ENCODE measurements at regions not wholly inside any gene's neighbourhood (a gene's known extent, or its start where the extent isn't known, plus 50 kb on each side); places are given as distances from the start of the nearest gene placed in this dataset.

DNA sequence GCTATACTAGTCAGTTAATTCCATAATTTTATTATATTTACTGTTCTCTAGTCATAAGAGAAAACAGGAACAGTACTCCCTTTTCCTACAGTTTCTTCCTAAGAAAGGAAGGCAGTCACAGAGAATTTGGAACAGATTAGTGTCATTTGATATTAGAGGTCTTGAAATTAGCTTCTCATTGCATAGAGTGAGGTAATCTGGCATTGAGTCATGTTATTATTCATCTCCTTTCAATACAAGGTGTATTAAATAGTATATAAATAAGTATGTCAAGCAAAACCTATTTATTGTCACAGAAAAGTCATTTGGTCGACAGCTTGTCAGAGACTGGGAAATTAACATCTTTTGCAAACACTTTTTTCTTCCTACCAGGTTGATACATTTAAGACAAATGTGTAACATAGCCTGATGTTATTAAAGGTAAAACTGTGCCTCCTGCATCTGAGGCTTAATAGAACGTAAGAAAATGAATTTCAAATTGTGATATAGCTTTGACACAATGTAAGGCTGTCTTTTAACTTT, 753.1 kb upstream of the FRG1 start:
- ChIA-PET POLR2A (no interaction called here), CTCF (interaction anchor here (2.3 kb wide), 1 partner anchor 14 kb away, joined by 6 read pairs; no protein-coding TSS in a partner anchor)
- TF ChIP-seq, protein P1, sequence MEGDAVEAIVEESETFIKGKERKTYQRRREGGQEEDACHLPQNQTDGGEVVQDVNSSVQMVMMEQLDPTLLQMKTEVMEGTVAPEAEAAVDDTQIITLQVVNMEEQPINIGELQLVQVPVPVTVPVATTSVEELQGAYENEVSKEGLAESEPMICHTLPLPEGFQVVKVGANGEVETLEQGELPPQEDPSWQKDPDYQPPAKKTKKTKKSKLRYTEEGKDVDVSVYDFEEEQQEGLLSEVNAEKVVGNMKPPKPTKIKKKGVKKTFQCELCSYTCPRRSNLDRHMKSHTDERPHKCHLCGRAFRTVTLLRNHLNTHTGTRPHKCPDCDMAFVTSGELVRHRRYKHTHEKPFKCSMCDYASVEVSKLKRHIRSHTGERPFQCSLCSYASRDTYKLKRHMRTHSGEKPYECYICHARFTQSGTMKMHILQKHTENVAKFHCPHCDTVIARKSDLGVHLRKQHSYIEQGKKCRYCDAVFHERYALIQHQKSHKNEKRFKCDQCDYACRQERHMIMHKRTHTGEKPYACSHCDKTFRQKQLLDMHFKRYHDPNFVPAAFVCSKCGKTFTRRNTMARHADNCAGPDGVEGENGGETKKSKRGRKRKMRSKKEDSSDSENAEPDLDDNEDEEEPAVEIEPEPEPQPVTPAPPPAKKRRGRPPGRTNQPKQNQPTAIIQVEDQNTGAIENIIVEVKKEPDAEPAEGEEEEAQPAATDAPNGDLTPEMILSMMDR (IDR thresholded peaks at IDR 0.05; ENCODE audit: low read depth, low read length): no peak
- H3K4me3 ChIP-seq (ENCODE audit: low read depth, low read length): no peak overlapping the region
- H3K9me3 ChIP-seq (ENCODE audit: control insufficient read depth, insufficient read depth, low read length): peaks cover 6% of the 10 kb centered on the region; the same call in 1 of the 2 replicates
- no peak for DNase-seq (ENCODE audit: low read depth, low spot score)
- H3K27ac ChIP-seq (ENCODE audit: low read depth, low read length): no peak overlapping the region
- no peaks in the 10 kb centered on the region for H3K27me3 ChIP-seq (ENCODE audit: control insufficient read depth, insufficient read depth, low read length)

DNA sequence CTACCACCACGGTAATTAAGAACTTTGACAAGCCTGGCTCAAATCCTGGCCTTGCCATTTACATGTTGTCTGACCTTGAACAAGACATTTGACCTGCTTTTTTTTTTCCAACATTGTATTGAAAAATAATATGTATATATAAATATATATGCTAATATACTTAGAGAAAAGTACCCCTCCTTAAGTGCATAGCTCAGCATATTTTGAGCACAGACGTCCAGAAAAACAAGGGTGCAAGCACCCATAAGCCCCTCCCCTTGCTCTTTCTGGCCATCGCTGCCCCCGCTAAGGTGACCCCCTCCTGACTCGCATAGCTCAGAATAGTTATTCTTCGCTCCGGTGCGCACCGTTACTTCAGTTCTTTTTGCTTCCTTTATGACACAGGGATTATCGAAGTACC, 742.0 kb upstream of the FRG1 start:
- Histone ChIP-seq H3K27me3 (ENCODE audit: control insufficient read depth, insufficient read depth, low read length) (no peaks in the 10 kb centered on the region), H3K27ac (ENCODE audit: low read depth, low read length) (no peak overlapping the region), H3K9me3 (ENCODE audit: control insufficient read depth, insufficient read depth, low read length) (no peaks in the 10 kb centered on the region), H3K4me3 (ENCODE audit: low read depth, low read length) (no peak overlapping the region)
- ChIA-PET POLR2A (no interaction called here), CTCF (no interaction called here)
- no peak for DNase-seq (ENCODE audit: low read depth, low spot score)
- TF ChIP-seq, protein P1 (IDR thresholded peaks at IDR 0.05; ENCODE audit: low read depth, low read length): no peak

DNA sequence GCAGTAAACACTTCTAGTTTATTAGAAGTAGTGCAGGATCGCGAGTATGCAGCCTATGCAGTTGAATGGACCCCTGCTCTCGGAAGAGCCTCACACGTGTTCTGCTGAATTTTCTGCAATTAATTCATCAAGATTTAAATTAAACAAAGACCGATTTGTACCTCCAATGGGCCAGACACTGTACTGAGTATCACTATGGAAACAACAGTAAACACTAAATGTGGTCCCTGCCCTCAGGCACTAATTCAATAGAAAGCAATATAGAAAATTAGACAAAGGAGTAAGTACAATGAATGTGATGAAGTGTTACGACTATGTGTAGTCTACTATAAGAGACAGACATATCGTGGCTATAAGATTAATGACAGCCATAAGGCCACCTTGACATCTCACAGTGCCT, 740.3 kb upstream of the FRG1 start:
- no peak for DNase-seq (ENCODE audit: low read depth, low spot score)
- TF ChIP-seq, protein P1 (IDR thresholded peaks at IDR 0.05; ENCODE audit: low read depth, low read length): no peak
- POLR2A ChIA-PET: interaction anchor here (0.6 kb wide), 1 partner anchor 86 kb away, joined by 3 read pairs; no protein-coding TSS in a partner anchor
- no peaks in the 10 kb centered on the region for H3K9me3 ChIP-seq (ENCODE audit: control insufficient read depth, insufficient read depth, low read length)
- no peaks in the 10 kb centered on the region for H3K27me3 ChIP-seq (ENCODE audit: control insufficient read depth, insufficient read depth, low read length)
- CTCF ChIA-PET: no interaction called here
- H3K4me3 ChIP-seq (ENCODE audit: low read depth, low read length): no peak overlapping the region
- H3K27ac ChIP-seq (ENCODE audit: low read depth, low read length): no peak overlapping the region

DNA sequence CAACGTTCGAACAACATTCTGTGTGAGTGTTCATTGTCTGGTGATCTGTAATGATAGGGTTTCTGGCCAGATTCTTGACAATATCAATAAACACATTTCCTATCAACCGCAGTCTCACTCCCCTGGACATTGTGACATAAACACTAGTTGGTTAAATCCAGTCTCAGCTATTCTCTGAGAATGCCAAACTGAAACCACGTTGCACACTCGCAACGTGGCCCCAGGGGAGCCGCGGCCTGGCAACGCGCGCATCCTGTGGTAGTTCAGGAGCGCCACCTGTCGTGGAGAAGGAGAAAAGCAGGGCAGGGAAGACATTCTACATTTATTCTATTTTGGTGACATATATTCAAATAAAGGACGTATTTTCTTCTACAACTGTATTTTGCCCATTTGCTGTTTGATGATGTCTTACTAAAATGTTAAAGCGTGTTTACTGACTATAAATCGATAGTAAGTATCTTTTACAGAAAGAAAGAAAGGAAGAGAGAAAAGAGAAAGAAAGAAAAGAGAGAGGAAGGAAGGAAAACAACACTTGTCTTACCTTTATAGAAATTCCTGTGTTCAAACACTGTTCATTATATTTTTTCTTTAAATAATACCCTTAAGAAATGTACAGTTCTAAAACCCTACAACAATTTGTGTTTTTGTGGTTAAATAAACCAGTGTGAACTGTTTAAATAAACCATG, 738.3 kb upstream of the FRG1 start:
- no peaks in the 10 kb centered on the region for H3K27me3 ChIP-seq (ENCODE audit: control insufficient read depth, insufficient read depth, low read length)
- ChIA-PET CTCF (interaction anchor here (0.5 to 2.0 kb wide), 41 partner anchors 9 to 1600 kb away, joined by 3 to 11 read pairs (median 3); no protein-coding TSS in a partner anchor), POLR2A (interaction anchor here (0.6 kb wide), 1 partner anchor 797 kb away, joined by 3 read pairs; no protein-coding TSS in a partner anchor)
- TF ChIP-seq, protein P1 (IDR thresholded peaks at IDR 0.05; ENCODE audit: low read depth, low read length): peak; percentile 92
- H3K4me3 ChIP-seq (ENCODE audit: low read depth, low read length): peak overlapping the region; percentile 43
- H3K27ac ChIP-seq (ENCODE audit: low read depth, low read length): peak overlapping the region; percentile 54
- H3K9me3 ChIP-seq (ENCODE audit: control insufficient read depth, insufficient read depth, low read length): no peaks in the 10 kb centered on the region
- peak; percentile 86 for DNase-seq (ENCODE audit: low read depth, low spot score)

DNA sequence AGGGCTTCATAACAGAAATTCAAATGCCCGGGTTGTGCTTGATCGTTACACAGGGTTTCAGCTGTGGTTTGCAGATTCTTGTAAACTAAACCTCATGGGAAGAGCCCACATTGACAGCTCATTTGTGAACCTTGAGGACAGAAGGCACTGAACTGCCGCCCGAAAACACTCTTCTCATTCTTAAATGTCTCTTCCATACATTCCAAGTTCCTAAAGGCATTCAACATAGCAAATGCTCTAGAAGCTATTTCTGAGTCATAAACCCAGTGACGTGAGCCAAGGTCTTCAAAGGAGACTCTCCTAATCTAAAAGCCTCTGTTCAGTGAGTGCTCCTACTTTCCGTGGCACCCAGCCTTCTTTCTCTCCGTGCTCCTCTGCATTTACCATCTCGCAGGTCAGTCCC, 737.8 kb upstream of the FRG1 start:
- ChIA-PET POLR2A (no interaction called here), CTCF (interaction anchor here (1.2 to 2.0 kb wide), 5 partner anchors 9 to 1595 kb away, joined by 3 to 11 read pairs (median 9); no protein-coding TSS in a partner anchor)
- peak overlapping the region; percentile 54 for H3K27ac ChIP-seq (ENCODE audit: low read depth, low read length)
- no peaks in the 10 kb centered on the region for H3K27me3 ChIP-seq (ENCODE audit: control insufficient read depth, insufficient read depth, low read length)
- peak; percentile 49 for DNase-seq (ENCODE audit: low read depth, low spot score)
- peak overlapping the region; percentile 29 for H3K4me3 ChIP-seq (ENCODE audit: low read depth, low read length)
- H3K9me3 ChIP-seq (ENCODE audit: control insufficient read depth, insufficient read depth, low read length): no peaks in the 10 kb centered on the region
- TF ChIP-seq, protein P1 (IDR thresholded peaks at IDR 0.05; ENCODE audit: low read depth, low read length): no peak

Measured in AG04450 (cell line).